Loucy (cell line): ENCODE measurements at regions not wholly inside any gene's neighbourhood (a gene's known extent, or its start where the extent isn't known, plus 50 kb on each side); places are given as distances from the start of the nearest gene placed in this dataset.

Experiments used
- CTCF ChIP-seq: fragments of 200-600 bp; sonication (generic); conservative IDR thresholded peaks from 2 replicates; pipeline ENCODE4 v1.5.1; 2014; ENCODE audit warnings: mild to moderate bottlenecking, antibody characterized with exemption, low read length
- EZH2phosphoT487 ChIP-seq: fragments of 200-600 bp; IDR thresholded peaks from 2 replicates; pipeline ENCODE4 v1.6.1; 2018; ENCODE audit warnings: antibody characterized with exemption, mild to moderate bottlenecking, moderate library complexity, borderline replicate concordance

GRCh38 chr18:44541781-44542180 lies 138.9 kb upstream of the SETBP1 start:
- TF ChIP-seq CTCF (no peak), EZH2phosphoT487 (no peak)
